ENCODE measurements at regions not wholly inside any gene's neighbourhood (a gene's known extent, or its start where the extent isn't known, plus 50 kb on each side); places are given as distances from the start of the nearest gene placed in this dataset.

DNA sequence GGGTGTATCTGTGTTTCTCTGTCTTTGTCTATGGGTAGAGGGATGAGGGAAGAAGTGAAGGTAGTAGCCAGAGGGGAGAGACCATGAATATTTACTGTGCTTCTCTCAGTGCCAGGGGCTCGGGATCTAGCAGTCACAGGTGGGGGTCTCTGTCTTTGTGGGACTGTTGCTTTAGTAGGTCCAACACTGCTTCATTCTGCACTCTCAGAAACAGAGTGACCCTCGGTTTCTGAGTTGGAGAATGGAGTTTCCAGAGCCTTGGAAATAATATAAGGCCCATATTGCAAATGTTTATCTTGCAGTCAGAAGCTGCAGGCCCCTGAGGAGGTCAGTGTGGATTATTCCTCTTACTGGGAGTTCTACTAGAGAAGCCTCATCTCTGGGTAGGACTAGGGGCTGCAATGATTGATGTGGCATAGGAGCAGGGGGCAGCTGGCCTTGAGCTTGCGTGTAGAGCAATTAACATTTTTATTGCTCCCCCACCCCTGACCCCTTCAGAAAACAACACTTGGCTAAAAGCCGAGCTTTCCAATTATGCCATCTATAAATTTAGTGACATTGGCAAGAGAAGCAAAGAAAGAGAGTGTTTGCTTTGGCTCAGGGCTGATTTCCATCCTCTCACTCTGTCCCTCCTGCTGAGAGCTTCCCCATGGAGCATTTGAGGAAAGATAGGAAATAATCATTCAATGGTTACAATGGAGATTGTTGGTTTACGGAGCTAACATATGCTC lies 55.0 kb upstream of the TRPC7 start:
- no peak for DNase-seq (ENCODE audit: low read depth)
- no peak overlapping the region for H3K4me3 ChIP-seq (ENCODE audit: low read length)
- TF ChIP-seq, protein P1, sequence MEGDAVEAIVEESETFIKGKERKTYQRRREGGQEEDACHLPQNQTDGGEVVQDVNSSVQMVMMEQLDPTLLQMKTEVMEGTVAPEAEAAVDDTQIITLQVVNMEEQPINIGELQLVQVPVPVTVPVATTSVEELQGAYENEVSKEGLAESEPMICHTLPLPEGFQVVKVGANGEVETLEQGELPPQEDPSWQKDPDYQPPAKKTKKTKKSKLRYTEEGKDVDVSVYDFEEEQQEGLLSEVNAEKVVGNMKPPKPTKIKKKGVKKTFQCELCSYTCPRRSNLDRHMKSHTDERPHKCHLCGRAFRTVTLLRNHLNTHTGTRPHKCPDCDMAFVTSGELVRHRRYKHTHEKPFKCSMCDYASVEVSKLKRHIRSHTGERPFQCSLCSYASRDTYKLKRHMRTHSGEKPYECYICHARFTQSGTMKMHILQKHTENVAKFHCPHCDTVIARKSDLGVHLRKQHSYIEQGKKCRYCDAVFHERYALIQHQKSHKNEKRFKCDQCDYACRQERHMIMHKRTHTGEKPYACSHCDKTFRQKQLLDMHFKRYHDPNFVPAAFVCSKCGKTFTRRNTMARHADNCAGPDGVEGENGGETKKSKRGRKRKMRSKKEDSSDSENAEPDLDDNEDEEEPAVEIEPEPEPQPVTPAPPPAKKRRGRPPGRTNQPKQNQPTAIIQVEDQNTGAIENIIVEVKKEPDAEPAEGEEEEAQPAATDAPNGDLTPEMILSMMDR (conservative IDR thresholded peaks at IDR 0.05; ENCODE audit: low read length): no peak

DNA sequence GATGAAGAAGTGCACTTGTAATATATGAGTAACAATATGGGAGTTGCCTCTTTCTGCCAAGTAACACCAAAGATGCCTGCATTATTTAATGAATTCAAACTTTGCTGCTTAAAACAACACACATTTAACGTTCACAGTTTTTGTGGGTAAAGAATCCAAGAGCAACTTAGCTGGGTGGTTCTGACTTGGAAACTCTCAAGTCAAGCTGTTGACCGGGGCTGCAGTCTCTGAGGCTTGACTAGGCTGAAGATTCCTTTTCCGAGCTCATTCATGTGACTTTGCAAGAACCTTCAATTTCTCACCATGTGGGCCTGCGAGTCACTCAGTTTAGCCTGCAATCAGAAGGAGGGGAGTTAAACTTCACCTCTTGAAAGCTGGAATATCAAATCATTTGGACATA lies 53.0 kb upstream of the TRPC7 start:
- no peak overlapping the region for H3K4me3 ChIP-seq (ENCODE audit: low read length)
- no peak for DNase-seq (ENCODE audit: low read depth)
- TF ChIP-seq, protein P1 (conservative IDR thresholded peaks at IDR 0.05; ENCODE audit: low read length): no peak

All from AG10803 (cell line).